ENCODE measurements at regions not wholly inside any gene's neighbourhood (a gene's known extent, or its start where the extent isn't known, plus 50 kb on each side); places are given as distances from the start of the nearest gene placed in this dataset.

DNA sequence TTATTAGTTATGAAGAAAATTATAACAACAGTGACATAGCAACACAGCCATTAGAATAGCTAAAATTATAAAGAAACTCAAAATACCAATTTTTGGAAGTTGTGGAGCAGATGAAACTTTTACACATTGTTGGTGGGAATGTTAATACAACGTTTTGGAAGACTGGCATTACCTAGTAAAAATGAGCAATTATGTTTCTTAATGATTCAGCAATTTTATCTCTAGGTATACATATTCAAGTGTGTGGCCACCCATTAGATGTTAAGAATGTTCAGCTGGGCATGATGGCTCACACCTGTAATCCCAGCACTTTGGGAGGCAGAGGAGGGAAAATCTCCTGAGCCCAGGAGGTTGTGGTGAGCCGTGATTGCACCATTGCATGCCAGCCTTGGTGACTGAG lies 78.8 kb downstream of the INSIG2 start:
- no peak for DNase-seq
- Histone ChIP-seq H3K9me3 (ENCODE audit: low read length) (no peaks in the 10 kb centered on the region), H3K36me3 (ENCODE audit: insufficient read depth, low read length) (no peaks in the 10 kb centered on the region), H3K27ac (ENCODE audit: low read depth, low read length) (no peak overlapping the region), H3K4me1 (ENCODE audit: insufficient read depth, low read length) (peaks cover 16% of the 10 kb centered on the region), H3K4me3 (ENCODE audit: low read length) (no peak overlapping the region), H3K27me3 (ENCODE audit: insufficient read depth, low read length, poor library complexity, severe bottlenecking) (no peaks in the 10 kb centered on the region)
- H3K9me3 Mint-ChIP-seq: peaks cover 0 to 2% (median 0%) of the 10 kb centered on the region in 5 donors
- H3K4me3 Mint-ChIP-seq: no peak overlapping the region
- POLR2A ChIA-PET: no interaction called here
- peaks cover 0 to 3% (median 0%) of the 10 kb centered on the region in 3 donors for H3K4me1 Mint-ChIP-seq
- peaks cover 0 to 5% (median 0%) of the 10 kb centered on the region in 3 donors for H3K36me3 Mint-ChIP-seq
- CTCF ChIA-PET: interaction anchor here (1.2 kb wide), 1 partner anchor 352 kb away, joined by 4 read pairs; the partner anchor contains the start of gene DDX18
- no peak overlapping the region for H3K27ac Mint-ChIP-seq
- H3K27me3 Mint-ChIP-seq: peaks cover 4 to 21% of the 10 kb centered on the region in 2 donors

DNA sequence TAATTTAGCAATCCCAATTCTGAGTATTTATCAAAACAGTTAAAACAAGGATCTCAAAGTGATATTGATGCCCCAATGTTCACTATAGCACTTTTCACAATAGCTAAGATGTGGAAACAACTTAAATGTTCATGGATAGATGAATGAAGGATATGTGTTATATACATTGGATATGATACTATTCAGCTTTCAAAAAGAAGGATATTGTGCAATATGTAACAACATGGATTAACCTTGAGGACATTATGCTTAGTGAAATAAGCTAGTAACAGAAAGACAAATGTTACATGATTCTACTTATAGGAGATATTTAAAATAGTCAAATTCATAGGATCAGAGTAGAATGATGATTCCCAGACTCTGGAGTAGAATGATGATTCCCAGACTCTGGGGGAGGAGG lies 78.0 kb downstream of the INSIG2 start:
- no peak for DNase-seq
- Mint-ChIP-seq H3K27ac (no peak overlapping the region), H3K4me1 (peaks cover 0 to 3% (median 0%) of the 10 kb centered on the region in 3 donors), H3K4me3 (no peak overlapping the region), H3K9me3 (peaks cover 0 to 2% (median 0%) of the 10 kb centered on the region in 5 donors), H3K27me3 (peaks cover 4 to 28% of the 10 kb centered on the region in 2 donors), H3K36me3 (peaks cover 0 to 5% (median 0%) of the 10 kb centered on the region in 3 donors)
- CTCF ChIA-PET: interaction anchor here (1.2 kb wide), 1 partner anchor 351 kb away, joined by 4 read pairs; the partner anchor contains the start of gene DDX18
- Histone ChIP-seq H3K9me3 (ENCODE audit: low read length) (no peaks in the 10 kb centered on the region), H3K27me3 (ENCODE audit: insufficient read depth, low read length, poor library complexity, severe bottlenecking) (no peaks in the 10 kb centered on the region), H3K36me3 (ENCODE audit: insufficient read depth, low read length) (no peaks in the 10 kb centered on the region), H3K4me3 (ENCODE audit: low read length) (no peak overlapping the region), H3K4me1 (ENCODE audit: insufficient read depth, low read length) (peaks cover 16% of the 10 kb centered on the region), H3K27ac (ENCODE audit: low read depth, low read length) (no peak overlapping the region)
- POLR2A ChIA-PET: no interaction called here

- no peaks in the 10 kb centered on the region for H3K27me3 ChIP-seq (ENCODE audit: insufficient read depth, low read length, poor library complexity, severe bottlenecking)
- Mint-ChIP-seq H3K4me3 (no peak overlapping the region), H3K27ac (no peak overlapping the region), H3K4me1 (peaks cover 0 to 3% (median 0%) of the 10 kb centered on the region in 3 donors), H3K36me3 (peaks cover 0 to 5% (median 0%) of the 10 kb centered on the region in 3 donors), H3K9me3 (peaks cover 0 to 2% (median 0%) of the 10 kb centered on the region in 5 donors), H3K27me3 (peaks cover 4 to 33% of the 10 kb centered on the region in 2 donors)
- H3K4me1 ChIP-seq (ENCODE audit: insufficient read depth, low read length): peaks cover 16% of the 10 kb centered on the region
- no peaks in the 10 kb centered on the region for H3K9me3 ChIP-seq (ENCODE audit: low read length)
- no peaks in the 10 kb centered on the region for H3K36me3 ChIP-seq (ENCODE audit: insufficient read depth, low read length)
- DNase-seq: no peak
- no peak overlapping the region for H3K4me3 ChIP-seq (ENCODE audit: low read length)
- ChIA-PET CTCF (no interaction called here), POLR2A (no interaction called here)
- H3K27ac ChIP-seq (ENCODE audit: low read depth, low read length): no peak overlapping the region
Measured at GRCh38 chr2:118165595-118165994, 77.3 kb downstream of the INSIG2 start.
